T-cell (primary cell): ENCODE measurements at regions not wholly inside any gene's neighbourhood (a gene's known extent, or its start where the extent isn't known, plus 50 kb on each side); places are given as distances from the start of the nearest gene placed in this dataset.
"Not testable (repeated sequence)": the region's sequence is repeated elsewhere in the genome, so short reads cannot be mapped to it uniquely, and the experiment has no call there.

ENCODE experiments used
- ATAC-seq, 4 experiments: fragments of 200-7000 bp in 3 of 4; fragments of 150-1000 bp in 1 of 4; cut with Tn5 transposase; replicated peaks in 1 of 4; 1 replicate in 3 of 4; 2 replicates in 1 of 4; pipeline ENCODE4 v1.10.0; 2021; ENCODE audit warnings: moderate library complexity in 3 of 4, mild to moderate bottlenecking in 2 of 4, moderate number of reproducible peaks in 1 of 4
- CTCF ChIA-PET, 2 donors: fragments of 300-600 bp; sonication (Branson Sonifier 250); formaldehyde crosslinking; loops; one replicate each; lab custom pipeline; 2022; ENCODE audit warnings: antibody characterized with exemption in 2 of 2; lab: Charles Lee
- POLR2A ChIA-PET, 2 donors: fragments of 300-600 bp; sonication (Branson Sonifier 250); formaldehyde crosslinking; loops; one replicate each; lab custom pipeline; 2022; ENCODE audit warnings: antibody characterized with exemption in 2 of 2; lab: Charles Lee
- DNase-seq, 35 experiments: peaks; one replicate each; pipeline versions ENCODE4 v3.0.0 to v3.0.0-alpha.2; 2013 to 2023
- H3K27ac ChIP-seq: one replicate; pipeline ENCODE4 v1.5.1; 2013; ENCODE audit warnings: low read length
- H3K27me3 ChIP-seq, 2 experiments: replicated peaks in 1 of 2; 1 replicate in 1 of 2; 2 replicates in 1 of 2; pipeline versions ENCODE4 v1.6.1 to v1.7.0; 2013; ENCODE audit warnings: low read length in 1 of 2, mixed read lengths in 1 of 2; ENCODE audit not compliant: control insufficient read depth in 2 of 2, insufficient read depth in 2 of 2; ENCODE audit errors: extremely low read depth in 1 of 2
- H3K36me3 ChIP-seq, 2 donors: 1 replicate in 1 of 2; 2 replicates in 1 of 2; pipeline versions ENCODE4 v1.6.1 to v1.7.0; 2013; ENCODE audit warnings: low read length in 1 of 2; ENCODE audit not compliant: control insufficient read depth in 2 of 2, insufficient read depth in 1 of 2; ENCODE audit errors: extremely low read depth in 1 of 2
- H3K4me1 ChIP-seq, 2 experiments: 1 replicate in 1 of 2; 2 replicates in 1 of 2; pipeline versions ENCODE4 v1.6.1 to v1.7.0; 2013; ENCODE audit warnings: low read length in 2 of 2, mixed read lengths in 1 of 2; ENCODE audit not compliant: insufficient read depth in 2 of 2, control insufficient read depth in 1 of 2; ENCODE audit errors: extremely low read depth in 1 of 2
- H3K4me3 ChIP-seq, 2 donors: 1 replicate in 1 of 2; 2 replicates in 1 of 2; pipeline versions ENCODE4 v1.5.1 to v1.7.0; 2013; ENCODE audit warnings: mild to moderate bottlenecking in 2 of 2, low read length in 1 of 2, moderate library complexity in 1 of 2; ENCODE audit not compliant: control insufficient read depth in 1 of 2; ENCODE audit errors: extremely low read depth in 1 of 2
- H3K9me3 ChIP-seq: 2 replicates; pipeline ENCODE4 v1.7.0; 2013
- H3K27ac Mint-ChIP-seq, 2 donors: one replicate each; pipeline ENCODE4 v1.8.0; 2020 to 2021; ENCODE audit warnings: mild to moderate bottlenecking in 2 of 2, mixed read lengths in 2 of 2
- H3K27me3 Mint-ChIP-seq, 2 donors: one replicate each; pipeline ENCODE4 v1.8.0; 2021 to 2022; ENCODE audit warnings: mixed read lengths in 2 of 2
- H3K36me3 Mint-ChIP-seq: one replicate; pipeline ENCODE4 v1.8.0; 2021; ENCODE audit warnings: mixed read lengths
- H3K4me1 Mint-ChIP-seq, 3 donors: one replicate each; pipeline ENCODE4 v1.8.0; 2020 to 2022; ENCODE audit warnings: mixed read lengths in 3 of 3, mild to moderate bottlenecking in 1 of 3
- H3K4me3 Mint-ChIP-seq, 3 donors: one replicate each; pipeline ENCODE4 v1.8.0; 2020 to 2022; ENCODE audit warnings: mild to moderate bottlenecking in 3 of 3, mixed read lengths in 3 of 3, moderate library complexity in 3 of 3
- H3K9me3 Mint-ChIP-seq, 3 donors: one replicate each; pipeline ENCODE4 v1.8.0; 2020 to 2022; ENCODE audit warnings: mixed read lengths in 3 of 3
- WGBS: methylation state at CpG from one replicate; pipeline ENCODE4 v1.1.5; 2013; ENCODE audit warnings: missing lambda C conversion rate; ENCODE audit not compliant: insufficient coverage; 5-methylcytosine and 5-hydroxymethylcytosine counted together

DNA sequence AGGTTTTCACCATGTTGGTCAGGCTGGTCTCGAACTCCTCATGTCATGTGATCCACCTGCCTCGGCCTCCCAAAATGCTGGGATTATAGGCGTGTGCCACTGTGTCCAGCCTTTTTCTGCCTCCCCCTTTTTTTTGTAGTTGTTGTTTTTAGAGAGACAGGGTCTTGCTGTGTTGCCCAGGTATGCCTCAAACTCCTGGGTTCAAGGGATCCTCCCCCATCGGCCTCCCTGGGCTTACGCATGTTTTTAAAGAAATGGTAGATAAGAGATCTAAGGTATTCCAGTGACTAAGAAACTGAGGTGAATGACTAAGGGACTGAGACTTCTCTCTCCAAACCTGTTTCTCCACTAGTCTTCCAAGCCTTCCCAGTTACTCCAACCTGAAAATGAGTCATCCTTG, 4781.6 kb upstream of the OR11H1 start:
- DNase-seq, H3K4me3 Mint-ChIP-seq, H3K36me3 ChIP-seq, H3K27me3 Mint-ChIP-seq, H3K27ac Mint-ChIP-seq, H3K9me3 ChIP-seq, H3K4me1 ChIP-seq, H3K36me3 Mint-ChIP-seq, H3K27ac ChIP-seq, CTCF ChIA-PET, ATAC-seq, H3K4me3 ChIP-seq, POLR2A ChIA-PET, H3K4me1 Mint-ChIP-seq, H3K27me3 ChIP-seq: not testable (repeated sequence)
- H3K9me3 Mint-ChIP-seq = peaks cover 26 to 45% (median 42%) of the 10 kb centered on the region in 3 donors
- no CpG with 5 or more reads among the region's 5 CpGs for WGBS

GRCh38 chr22:10747227-10747626, 4780.8 kb upstream of the OR11H1 start:
- H3K9me3 ChIP-seq, H3K36me3 ChIP-seq, H3K27me3 Mint-ChIP-seq, ATAC-seq, H3K4me3 Mint-ChIP-seq, H3K27ac ChIP-seq, H3K4me3 ChIP-seq, DNase-seq, H3K27me3 ChIP-seq, POLR2A ChIA-PET, H3K27ac Mint-ChIP-seq, CTCF ChIA-PET, H3K4me1 ChIP-seq, H3K36me3 Mint-ChIP-seq, H3K4me1 Mint-ChIP-seq: not testable (repeated sequence)
- 54% methylated on average over 2 of the region's 6 CpGs for WGBS
- peaks cover 31 to 48% (median 46%) of the 10 kb centered on the region in 3 donors for H3K9me3 Mint-ChIP-seq

GRCh38 chr22:10748751-10749150, 4779.2 kb upstream of the OR11H1 start:
- H3K36me3 Mint-ChIP-seq, H3K9me3 ChIP-seq, POLR2A ChIA-PET, H3K4me1 ChIP-seq, H3K36me3 ChIP-seq, H3K4me3 Mint-ChIP-seq, H3K4me1 Mint-ChIP-seq, H3K4me3 ChIP-seq, H3K27me3 ChIP-seq, CTCF ChIA-PET, ATAC-seq, H3K27ac ChIP-seq, H3K27me3 Mint-ChIP-seq, H3K27ac Mint-ChIP-seq, DNase-seq: not testable (repeated sequence)
- peaks cover 30 to 46% (median 43%) of the 10 kb centered on the region in 3 donors for H3K9me3 Mint-ChIP-seq

- H3K36me3 ChIP-seq, H3K27ac Mint-ChIP-seq, H3K4me1 ChIP-seq, POLR2A ChIA-PET, H3K36me3 Mint-ChIP-seq, H3K27ac ChIP-seq, H3K27me3 ChIP-seq, DNase-seq, H3K4me3 Mint-ChIP-seq, H3K4me3 ChIP-seq, H3K4me1 Mint-ChIP-seq, CTCF ChIA-PET, H3K9me3 ChIP-seq, H3K27me3 Mint-ChIP-seq: not testable (repeated sequence)
- WGBS = 18% methylated on average over 1 of the region's 2 CpGs
- peak in 1 of 4 experiments; percentile 28 for ATAC-seq
- peaks cover 28 to 47% (median 41%) of the 10 kb centered on the region in 3 donors for H3K9me3 Mint-ChIP-seq
Observed at GRCh38 chr22:10749423-10749822, 4778.6 kb upstream of the OR11H1 start.

- H3K9me3 ChIP-seq, H3K36me3 Mint-ChIP-seq, H3K4me1 Mint-ChIP-seq, DNase-seq, H3K27me3 ChIP-seq, CTCF ChIA-PET, H3K4me3 ChIP-seq, H3K4me3 Mint-ChIP-seq, POLR2A ChIA-PET, H3K36me3 ChIP-seq, H3K4me1 ChIP-seq, H3K27me3 Mint-ChIP-seq, H3K27ac Mint-ChIP-seq, ATAC-seq, H3K27ac ChIP-seq: not testable (repeated sequence)
- no CpG with 5 or more reads among the region's 1 CpG for WGBS
- peaks cover 22 to 55% (median 45%) of the 10 kb centered on the region in 3 donors for H3K9me3 Mint-ChIP-seq
Observed at GRCh38 chr22:10753566-10753965, 4774.4 kb upstream of the OR11H1 start.

DNA sequence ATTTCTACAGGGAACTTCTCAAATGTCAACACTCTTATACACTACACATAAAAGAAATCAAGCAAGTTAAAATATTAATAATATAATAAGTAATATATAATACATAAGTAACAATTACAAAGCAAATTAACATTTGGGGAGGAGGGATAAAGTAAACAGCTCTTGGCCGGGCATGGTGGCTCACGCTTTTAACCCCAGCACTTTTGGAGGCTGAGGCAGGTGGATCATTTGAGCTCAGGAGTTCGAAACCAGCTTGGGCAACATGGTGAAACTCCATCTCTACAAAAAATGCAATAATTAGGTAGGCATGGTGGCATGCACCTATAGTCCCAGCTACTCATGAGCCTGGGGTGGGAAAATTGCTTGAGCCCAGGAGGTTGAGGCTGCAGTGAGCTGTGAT, 4772.6 kb upstream of the OR11H1 start:
- ATAC-seq, DNase-seq, H3K27me3 ChIP-seq, H3K4me1 Mint-ChIP-seq, H3K36me3 ChIP-seq, H3K36me3 Mint-ChIP-seq, H3K4me3 ChIP-seq, H3K4me1 ChIP-seq, CTCF ChIA-PET, H3K9me3 ChIP-seq, H3K27me3 Mint-ChIP-seq, H3K4me3 Mint-ChIP-seq, H3K27ac ChIP-seq, POLR2A ChIA-PET, H3K27ac Mint-ChIP-seq: not testable (repeated sequence)
- H3K9me3 Mint-ChIP-seq = peaks cover 15 to 52% (median 40%) of the 10 kb centered on the region in 3 donors
- no CpG with 5 or more reads among the region's 3 CpGs for WGBS

DNA sequence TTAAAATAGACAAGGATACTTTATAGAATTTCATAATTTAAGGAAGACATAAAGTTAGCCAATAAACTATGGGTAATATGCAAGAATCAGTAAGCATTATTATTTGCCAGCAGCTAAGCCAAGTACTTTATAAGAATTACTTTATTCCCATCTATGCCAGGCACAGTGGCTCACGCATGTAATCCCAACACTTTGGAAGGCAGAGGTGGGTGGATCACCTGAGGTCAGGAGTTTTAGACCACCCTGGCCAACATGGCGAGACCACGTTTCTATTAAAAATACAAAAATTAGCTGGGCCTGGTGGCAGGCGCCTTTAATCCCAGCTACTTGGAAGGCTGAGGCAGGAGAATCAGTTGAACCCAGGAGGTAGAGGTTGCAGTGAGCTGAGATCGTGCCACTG, 4767.6 kb upstream of the OR11H1 start:
- POLR2A ChIA-PET, CTCF ChIA-PET, ATAC-seq, H3K36me3 Mint-ChIP-seq, H3K4me1 ChIP-seq, H3K27me3 ChIP-seq, H3K4me3 Mint-ChIP-seq, H3K4me3 ChIP-seq, H3K27me3 Mint-ChIP-seq, H3K27ac ChIP-seq, H3K4me1 Mint-ChIP-seq, DNase-seq, H3K27ac Mint-ChIP-seq, H3K9me3 ChIP-seq, H3K36me3 ChIP-seq: not testable (repeated sequence)
- peaks cover 14 to 48% (median 37%) of the 10 kb centered on the region in 3 donors for H3K9me3 Mint-ChIP-seq
- 59% methylated on average over 4 of the region's 5 CpGs for WGBS
